ENCODE measurements at regions not wholly inside any gene's neighbourhood (a gene's known extent, or its start where the extent isn't known, plus 50 kb on each side); places are given as distances from the start of the nearest gene placed in this dataset.

DNA sequence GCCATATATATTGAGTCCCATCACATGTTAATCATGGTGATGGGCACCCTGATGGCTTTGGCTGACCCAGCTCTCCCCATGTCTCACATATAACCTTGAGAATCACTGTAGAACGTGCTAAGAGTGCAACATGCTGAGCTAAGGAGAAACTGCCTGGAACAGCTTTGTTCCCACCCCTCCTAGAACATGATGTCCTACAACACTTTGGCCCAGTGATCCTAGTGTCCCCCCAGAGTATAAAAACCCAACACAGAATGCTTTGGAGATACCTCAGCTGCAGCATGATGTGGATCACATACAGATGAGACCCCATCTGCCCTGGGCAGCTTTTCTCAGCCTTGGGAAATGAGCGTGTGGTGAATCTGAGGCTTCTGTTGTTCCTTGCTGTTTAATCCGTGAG lies 343.5 kb downstream of the NFIB start:
- Histone ChIP-seq H3K4ac (ENCODE audit: low read depth in 1 of 2, low read length in 2 of 2) (no peak overlapping the region), H3K4me1 (ENCODE audit: control insufficient read depth, insufficient read depth, low read depth, low read length) (peaks cover 2% of the 10 kb centered on the region), H2AK5ac (ENCODE audit: low read length, severe bottlenecking) (peak overlapping the region; percentile 9), H4K8ac (ENCODE audit: low read length) (no peak overlapping the region), H3K9ac (ENCODE audit: low read length) (no peak overlapping the region), H2BK15ac (ENCODE audit: low read depth, poor library complexity, severe bottlenecking) (no peak overlapping the region), H3K79me1 (replicated peaks; ENCODE audit: low read length, poor library complexity, severe bottlenecking) (no peaks in the 10 kb centered on the region), H3K4me2 (ENCODE audit: low read length, poor library complexity, severe bottlenecking) (no peak overlapping the region), H3K36me3 (ENCODE audit: control insufficient read depth in 1 of 2, insufficient read depth in 2 of 2, low read depth in 1 of 2, low read length in 2 of 2) (no peaks in the 10 kb centered on the region), H2BK120ac (ENCODE audit: low read depth, low read length) (no peak overlapping the region), H2BK5ac (ENCODE audit: low read depth, low read length, poor library complexity, severe bottlenecking) (no peak overlapping the region), H2AFZ (ENCODE audit: low read depth, low read length) (no peak overlapping the region), H2BK12ac (ENCODE audit: low read length in 2 of 2) (peak overlapping the region in 1 of 2 experiments; percentile 32), H3K14ac (ENCODE audit: low read length in 2 of 2) (no peak overlapping the region), H4K91ac (ENCODE audit: low read length) (no peak overlapping the region), H3K23ac (ENCODE audit: low read length in 2 of 2) (no peak overlapping the region), H3K27me3 (ENCODE audit: control insufficient read depth in 1 of 2, insufficient read depth in 1 of 2, low read length in 2 of 2) (no peaks in the 10 kb centered on the region), H3K18ac (ENCODE audit: low read depth in 1 of 2, low read length in 2 of 2) (peak overlapping the region; percentile 5 to 34), H3K9me3 (ENCODE audit: control insufficient read depth, low read length) (no peaks in the 10 kb centered on the region), H3K27ac (ENCODE audit: low read length, poor library complexity, severe bottlenecking) (no peak overlapping the region), H3K4me3 (ENCODE audit: insufficient read depth in 1 of 2, low read depth in 1 of 2, low read length in 2 of 2) (no peak overlapping the region)
- no peak for DNase-seq
- 89% methylated on average over 3 of the region's 3 CpGs for WGBS

DNA sequence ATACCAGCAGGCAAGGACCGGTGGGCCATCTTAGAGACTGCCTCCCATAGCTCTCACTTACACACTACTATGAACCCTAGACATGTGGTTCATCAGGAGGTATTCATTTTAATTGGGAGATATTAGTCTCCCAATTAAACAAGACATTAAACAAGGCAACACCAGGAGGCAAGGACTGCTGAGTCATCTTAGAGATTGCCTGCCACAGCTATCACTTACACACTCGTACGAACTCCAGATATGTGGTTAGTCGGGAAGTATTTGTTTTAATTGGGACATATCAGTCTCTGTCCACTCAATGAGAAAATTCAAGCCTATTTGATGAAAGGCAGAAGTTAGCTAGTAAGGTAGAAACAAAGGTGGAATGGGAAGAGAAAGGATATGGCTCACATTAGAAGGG lies 343.9 kb downstream of the NFIB start:
- no peak overlapping the region for H2AFZ ChIP-seq (ENCODE audit: low read depth, low read length)
- H3K9me3 ChIP-seq (ENCODE audit: control insufficient read depth, low read length), result no peaks in the 10 kb centered on the region
- H3K18ac ChIP-seq (ENCODE audit: low read depth in 1 of 2, low read length in 2 of 2), result no peak overlapping the region
- no peak overlapping the region for H2BK5ac ChIP-seq (ENCODE audit: low read depth, low read length, poor library complexity, severe bottlenecking)
- no peak overlapping the region for H3K23ac ChIP-seq (ENCODE audit: low read length in 2 of 2)
- no peak overlapping the region for H2AK5ac ChIP-seq (ENCODE audit: low read length, severe bottlenecking)
- no peak overlapping the region for H2BK120ac ChIP-seq (ENCODE audit: low read depth, low read length)
- H3K4ac ChIP-seq (ENCODE audit: low read depth in 1 of 2, low read length in 2 of 2), result no peak overlapping the region
- no peak overlapping the region for H4K8ac ChIP-seq (ENCODE audit: low read length)
- no peaks in the 10 kb centered on the region for H3K79me1 ChIP-seq (replicated peaks; ENCODE audit: low read length, poor library complexity, severe bottlenecking)
- H3K4me2 ChIP-seq (ENCODE audit: low read length, poor library complexity, severe bottlenecking), result no peak overlapping the region
- H3K4me1 ChIP-seq (ENCODE audit: control insufficient read depth, insufficient read depth, low read depth, low read length), result peaks cover 2% of the 10 kb centered on the region
- no peaks in the 10 kb centered on the region for H3K36me3 ChIP-seq (ENCODE audit: control insufficient read depth in 1 of 2, insufficient read depth in 2 of 2, low read depth in 1 of 2, low read length in 2 of 2)
- peak; percentile 26 for DNase-seq
- no peak overlapping the region for H3K9ac ChIP-seq (ENCODE audit: low read length)
- H3K14ac ChIP-seq (ENCODE audit: low read length in 2 of 2), result no peak overlapping the region
- H2BK12ac ChIP-seq (ENCODE audit: low read length in 2 of 2), result no peak overlapping the region
- H3K27ac ChIP-seq (ENCODE audit: low read length, poor library complexity, severe bottlenecking), result no peak overlapping the region
- H3K27me3 ChIP-seq (ENCODE audit: control insufficient read depth in 1 of 2, insufficient read depth in 1 of 2, low read length in 2 of 2), result no peaks in the 10 kb centered on the region
- no peak overlapping the region for H3K4me3 ChIP-seq (ENCODE audit: insufficient read depth in 1 of 2, low read depth in 1 of 2, low read length in 2 of 2)
- H4K91ac ChIP-seq (ENCODE audit: low read length), result no peak overlapping the region
- no peak overlapping the region for H2BK15ac ChIP-seq (ENCODE audit: low read depth, poor library complexity, severe bottlenecking)
- 57% methylated on average over 3 of the region's 4 CpGs for WGBS

DNA sequence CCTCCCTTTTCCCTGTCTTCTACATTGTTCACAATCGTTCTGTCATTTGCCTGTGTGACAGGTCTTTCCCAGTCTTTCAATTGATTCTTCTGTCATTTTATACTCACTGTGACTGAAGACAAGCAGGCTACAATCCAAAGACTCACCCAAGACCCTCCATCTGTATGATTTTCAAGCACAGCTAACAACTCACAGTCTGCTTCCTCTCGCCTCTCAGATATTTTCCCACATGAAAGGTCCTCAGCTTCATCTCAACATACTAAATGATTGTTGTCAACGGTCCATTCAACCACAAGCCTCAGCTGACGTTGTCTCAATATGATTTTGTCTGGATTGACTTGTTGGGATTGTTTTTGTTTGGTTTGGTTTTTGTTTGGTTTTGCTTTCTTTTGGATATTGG lies 346.5 kb downstream of the NFIB start:
- Histone ChIP-seq H3K9me3 (ENCODE audit: control insufficient read depth, low read length) (no peaks in the 10 kb centered on the region), H2BK5ac (ENCODE audit: low read depth, low read length, poor library complexity, severe bottlenecking) (no peak overlapping the region), H3K4me1 (ENCODE audit: control insufficient read depth, insufficient read depth, low read depth, low read length) (peaks cover 2% of the 10 kb centered on the region), H4K8ac (ENCODE audit: low read length) (no peak overlapping the region), H3K14ac (ENCODE audit: low read length in 2 of 2) (no peak overlapping the region), H3K79me1 (replicated peaks; ENCODE audit: low read length, poor library complexity, severe bottlenecking) (no peaks in the 10 kb centered on the region), H2BK12ac (ENCODE audit: low read length in 2 of 2) (no peak overlapping the region), H4K91ac (ENCODE audit: low read length) (no peak overlapping the region), H3K4ac (ENCODE audit: low read depth in 1 of 2, low read length in 2 of 2) (no peak overlapping the region), H3K27me3 (ENCODE audit: control insufficient read depth in 1 of 2, insufficient read depth in 1 of 2, low read length in 2 of 2) (peaks cover 0 to 4% of the 10 kb centered on the region in 2 experiments), H2BK15ac (ENCODE audit: low read depth, poor library complexity, severe bottlenecking) (no peak overlapping the region), H3K23ac (ENCODE audit: low read length in 2 of 2) (no peak overlapping the region), H3K36me3 (ENCODE audit: control insufficient read depth in 1 of 2, insufficient read depth in 2 of 2, low read depth in 1 of 2, low read length in 2 of 2) (no peaks in the 10 kb centered on the region), H2AFZ (ENCODE audit: low read depth, low read length) (no peak overlapping the region), H2AK5ac (ENCODE audit: low read length, severe bottlenecking) (no peak overlapping the region), H2BK120ac (ENCODE audit: low read depth, low read length) (no peak overlapping the region), H3K4me3 (ENCODE audit: insufficient read depth in 1 of 2, low read depth in 1 of 2, low read length in 2 of 2) (no peak overlapping the region), H3K9ac (ENCODE audit: low read length) (no peak overlapping the region), H3K27ac (ENCODE audit: low read length, poor library complexity, severe bottlenecking) (no peak overlapping the region), H3K4me2 (ENCODE audit: low read length, poor library complexity, severe bottlenecking) (no peak overlapping the region), H3K18ac (ENCODE audit: low read depth in 1 of 2, low read length in 2 of 2) (no peak overlapping the region)
- WGBS, result 93% methylated on average over 4 of the region's 4 CpGs
- no peak for DNase-seq

DNA sequence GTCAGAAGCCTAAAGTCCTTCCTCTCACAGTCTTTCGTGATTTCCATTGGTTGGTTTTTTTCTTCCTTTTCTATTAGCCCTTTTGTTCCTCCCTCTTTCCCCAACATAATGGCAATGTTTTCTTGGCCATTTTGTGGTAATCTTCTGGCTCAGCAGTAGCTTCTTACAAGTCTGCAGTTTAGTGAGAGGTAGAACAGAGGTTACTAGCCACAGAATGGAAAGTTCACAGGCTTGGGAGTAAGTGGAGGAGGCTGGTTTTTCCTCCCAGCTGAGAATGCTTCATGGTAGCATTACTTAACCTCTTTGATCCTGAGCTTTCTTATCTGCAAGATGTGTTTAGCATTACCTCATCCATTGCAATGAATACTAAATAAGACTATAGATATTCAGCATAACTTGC lies 346.9 kb downstream of the NFIB start:
- no peak overlapping the region for H3K18ac ChIP-seq (ENCODE audit: low read depth in 1 of 2, low read length in 2 of 2)
- no peak overlapping the region for H2AFZ ChIP-seq (ENCODE audit: low read depth, low read length)
- H2BK12ac ChIP-seq (ENCODE audit: low read length in 2 of 2), result no peak overlapping the region
- H3K79me1 ChIP-seq (replicated peaks; ENCODE audit: low read length, poor library complexity, severe bottlenecking), result no peaks in the 10 kb centered on the region
- no peaks in the 10 kb centered on the region for H3K36me3 ChIP-seq (ENCODE audit: control insufficient read depth in 1 of 2, insufficient read depth in 2 of 2, low read depth in 1 of 2, low read length in 2 of 2)
- DNase-seq, result no peak
- H3K9ac ChIP-seq (ENCODE audit: low read length), result no peak overlapping the region
- H3K23ac ChIP-seq (ENCODE audit: low read length in 2 of 2), result no peak overlapping the region
- H2BK120ac ChIP-seq (ENCODE audit: low read depth, low read length), result no peak overlapping the region
- H3K4me2 ChIP-seq (ENCODE audit: low read length, poor library complexity, severe bottlenecking), result no peak overlapping the region
- peaks cover 2% of the 10 kb centered on the region for H3K4me1 ChIP-seq (ENCODE audit: control insufficient read depth, insufficient read depth, low read depth, low read length)
- H3K4me3 ChIP-seq (ENCODE audit: insufficient read depth in 1 of 2, low read depth in 1 of 2, low read length in 2 of 2), result no peak overlapping the region
- H3K4ac ChIP-seq (ENCODE audit: low read depth in 1 of 2, low read length in 2 of 2), result no peak overlapping the region
- no peak overlapping the region for H3K14ac ChIP-seq (ENCODE audit: low read length in 2 of 2)
- WGBS, result 92% methylated on average over 1 of the region's 1 CpG
- no peaks in the 10 kb centered on the region for H3K9me3 ChIP-seq (ENCODE audit: control insufficient read depth, low read length)
- H4K8ac ChIP-seq (ENCODE audit: low read length), result no peak overlapping the region
- H3K27ac ChIP-seq (ENCODE audit: low read length, poor library complexity, severe bottlenecking), result no peak overlapping the region
- H2BK15ac ChIP-seq (ENCODE audit: low read depth, poor library complexity, severe bottlenecking), result no peak overlapping the region
- H2BK5ac ChIP-seq (ENCODE audit: low read depth, low read length, poor library complexity, severe bottlenecking), result no peak overlapping the region
- peaks cover 0 to 4% of the 10 kb centered on the region in 2 experiments for H3K27me3 ChIP-seq (ENCODE audit: control insufficient read depth in 1 of 2, insufficient read depth in 1 of 2, low read length in 2 of 2)
- H2AK5ac ChIP-seq (ENCODE audit: low read length, severe bottlenecking), result no peak overlapping the region
- H4K91ac ChIP-seq (ENCODE audit: low read length), result no peak overlapping the region
